ENCODE measurements at regions not wholly inside any gene's neighbourhood (a gene's known extent, or its start where the extent isn't known, plus 50 kb on each side); places are given as distances from the start of the nearest gene placed in this dataset.

DNA sequence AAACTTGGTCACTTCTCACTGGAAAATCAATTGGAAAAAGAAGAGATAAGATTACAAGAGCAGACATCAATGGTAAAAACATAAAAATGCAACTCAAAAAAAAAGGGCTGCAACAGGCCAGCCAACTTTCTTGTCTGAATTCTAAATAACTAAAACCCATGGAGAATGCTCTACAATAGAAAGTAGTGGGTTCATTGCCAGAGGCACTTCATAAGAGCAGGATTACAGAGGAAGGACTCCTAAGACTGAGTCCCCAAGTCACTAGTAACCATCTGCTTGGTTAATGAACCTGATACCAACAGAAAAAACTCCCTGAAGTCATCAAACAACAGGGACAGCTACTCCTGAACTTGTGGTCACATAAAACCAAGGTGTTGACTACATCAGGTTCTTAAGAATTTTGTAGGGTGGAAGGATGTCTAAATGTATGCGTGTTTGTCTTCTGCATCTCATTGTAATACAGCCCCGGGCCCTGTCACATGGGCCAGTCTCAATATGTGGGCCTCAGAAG lies 148.6 kb downstream of the IMPG2 start:
- no TSS peak for BruUV-seq (replicated peaks)
- Histone ChIP-seq H3K14ac (replicated peaks; ENCODE audit: low read depth, low read length) (no peak overlapping the region), H2AK5ac (ENCODE audit: low read depth, low read length) (no peak overlapping the region), H3K4me3 (ENCODE audit: insufficient read depth, low read depth, low read length) (no peak overlapping the region), H3K18ac (ENCODE audit: low read depth, low read length) (no peak overlapping the region), H3K79me1 (ENCODE audit: low read depth in 1 of 2, low read length in 2 of 2) (no peaks in the 10 kb centered on the region), H4K91ac (ENCODE audit: insufficient read depth, low read depth, low read length) (no peak overlapping the region), H3K36me3 (ENCODE audit: control insufficient read depth, insufficient read depth, low read length) (no peaks in the 10 kb centered on the region), H2AFZ (replicated peaks; ENCODE audit: low read length, poor library complexity) (no peak overlapping the region), H2BK15ac (ENCODE audit: low read depth, low read length) (no peak overlapping the region; the same call in 2 of the 3 replicates), H4K20me1 (ENCODE audit: insufficient read depth, low read length) (no peaks in the 10 kb centered on the region), H3K4ac (ENCODE audit: low read depth, low read length) (no peak overlapping the region), H3K27ac (ENCODE audit: insufficient read depth, low read length) (no peak overlapping the region), H2AK9ac (replicated peaks; ENCODE audit: low read depth, low read length, poor library complexity) (no peak overlapping the region), H2BK120ac (ENCODE audit: low read depth, low read length) (no peak overlapping the region), H3K27me3 (ENCODE audit: control insufficient read depth, insufficient read depth, low read length) (no peaks in the 10 kb centered on the region; the same call in 1 of the 2 replicates), H3K9me1 (ENCODE audit: insufficient read depth, low read length) (peaks cover 5% of the 10 kb centered on the region; the same call in 1 of the 2 replicates), H3K4me1 (ENCODE audit: control insufficient read depth, insufficient read depth, low read length) (peaks cover 5% of the 10 kb centered on the region), H3K4me2 (ENCODE audit: low read depth, low read length) (no peak overlapping the region), H3K56ac (ENCODE audit: extremely low read depth, insufficient read depth, low read length) (no peak overlapping the region), H4K8ac (ENCODE audit: low read depth in 2 of 2, low read length in 2 of 2) (no peak overlapping the region), H3K23ac (ENCODE audit: low read depth, low read length) (no peak overlapping the region), H2BK20ac (ENCODE audit: low read depth, low read length) (no peak overlapping the region), H3K9me3 (ENCODE audit: control insufficient read depth, insufficient read depth, low read length) (no peaks in the 10 kb centered on the region), H4K5ac (ENCODE audit: low read depth, low read length) (no peak overlapping the region), H3K9ac (ENCODE audit: low read depth, low read length) (no peak overlapping the region), H2BK5ac (ENCODE audit: low read depth, low read length, poor library complexity, severe bottlenecking) (no peak overlapping the region)
- ChIA-PET POLR2A (ENCODE audit: unreplicated experiment) (no interaction called here), CTCF (no interaction called here)
- in situ Hi-C loops (cut with MboI; ENCODE audit: low sequenced_read_pairs) (no loop called here), intact Hi-C loops (cut with micrococcal nuclease) (no loop called here), dilution Hi-C loops (cut with HindIII; ENCODE audit: low sequenced_read_pairs, unreplicated experiment) (no loop called here)
- DNase-seq, result no peak
- no CpG with 5 or more reads among the region's 2 CpGs for WGBS, 2 experiments (ENCODE audit: extremely low coverage in 2 of 2, insufficient read length in 1 of 2)
- ATAC-seq (ENCODE audit: low read depth), result no peak
- TF ChIP-seq MXI1 (IDR thresholded peaks at IDR 0.05; ENCODE audit: borderline replicate concordance, low read depth, low read length) (no peak), CHD1 (IDR thresholded peaks at IDR 0.05; ENCODE audit: low read depth, low read length) (no peak), RCOR1 (IDR thresholded peaks at IDR 0.05; ENCODE audit: insufficient replicate concordance, low read length) (no peak), BHLHE40 (IDR thresholded peaks at IDR 0.05; ENCODE audit: low read depth, low read length) (no peak), RFX5 (IDR thresholded peaks at IDR 0.05; ENCODE audit: low read depth, low read length) (no peak), RAD21 (IDR thresholded peaks at IDR 0.05; ENCODE audit: low read length) (no peak), MAZ (IDR thresholded peaks at IDR 0.05; ENCODE audit: borderline replicate concordance, low read depth, low read length) (no peak), MAFK (IDR thresholded peaks at IDR 0.05; ENCODE audit: low read depth, low read length) (no peak), NFE2L2 (IDR thresholded peaks at IDR 0.05; ENCODE audit: low read depth, low read length) (no peak), SMC3 (IDR thresholded peaks at IDR 0.05; ENCODE audit: low read depth, low read length) (no peak), POLR2A (IDR thresholded peaks at IDR 0.05; ENCODE audit: low read depth, low read length) (no peak)
- TF ChIP-seq, protein P1, sequence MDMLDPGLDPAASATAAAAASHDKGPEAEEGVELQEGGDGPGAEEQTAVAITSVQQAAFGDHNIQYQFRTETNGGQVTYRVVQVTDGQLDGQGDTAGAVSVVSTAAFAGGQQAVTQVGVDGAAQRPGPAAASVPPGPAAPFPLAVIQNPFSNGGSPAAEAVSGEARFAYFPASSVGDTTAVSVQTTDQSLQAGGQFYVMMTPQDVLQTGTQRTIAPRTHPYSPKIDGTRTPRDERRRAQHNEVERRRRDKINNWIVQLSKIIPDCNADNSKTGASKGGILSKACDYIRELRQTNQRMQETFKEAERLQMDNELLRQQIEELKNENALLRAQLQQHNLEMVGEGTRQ (IDR thresholded peaks at IDR 0.05; ENCODE audit: low read depth, low read length), result no peak
- TF ChIP-seq, protein P2, sequence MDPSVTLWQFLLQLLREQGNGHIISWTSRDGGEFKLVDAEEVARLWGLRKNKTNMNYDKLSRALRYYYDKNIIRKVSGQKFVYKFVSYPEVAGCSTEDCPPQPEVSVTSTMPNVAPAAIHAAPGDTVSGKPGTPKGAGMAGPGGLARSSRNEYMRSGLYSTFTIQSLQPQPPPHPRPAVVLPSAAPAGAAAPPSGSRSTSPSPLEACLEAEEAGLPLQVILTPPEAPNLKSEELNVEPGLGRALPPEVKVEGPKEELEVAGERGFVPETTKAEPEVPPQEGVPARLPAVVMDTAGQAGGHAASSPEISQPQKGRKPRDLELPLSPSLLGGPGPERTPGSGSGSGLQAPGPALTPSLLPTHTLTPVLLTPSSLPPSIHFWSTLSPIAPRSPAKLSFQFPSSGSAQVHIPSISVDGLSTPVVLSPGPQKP (IDR thresholded peaks at IDR 0.05; ENCODE audit: borderline replicate concordance, low read depth, low read length), result no peak
- TF ChIP-seq, protein P3, sequence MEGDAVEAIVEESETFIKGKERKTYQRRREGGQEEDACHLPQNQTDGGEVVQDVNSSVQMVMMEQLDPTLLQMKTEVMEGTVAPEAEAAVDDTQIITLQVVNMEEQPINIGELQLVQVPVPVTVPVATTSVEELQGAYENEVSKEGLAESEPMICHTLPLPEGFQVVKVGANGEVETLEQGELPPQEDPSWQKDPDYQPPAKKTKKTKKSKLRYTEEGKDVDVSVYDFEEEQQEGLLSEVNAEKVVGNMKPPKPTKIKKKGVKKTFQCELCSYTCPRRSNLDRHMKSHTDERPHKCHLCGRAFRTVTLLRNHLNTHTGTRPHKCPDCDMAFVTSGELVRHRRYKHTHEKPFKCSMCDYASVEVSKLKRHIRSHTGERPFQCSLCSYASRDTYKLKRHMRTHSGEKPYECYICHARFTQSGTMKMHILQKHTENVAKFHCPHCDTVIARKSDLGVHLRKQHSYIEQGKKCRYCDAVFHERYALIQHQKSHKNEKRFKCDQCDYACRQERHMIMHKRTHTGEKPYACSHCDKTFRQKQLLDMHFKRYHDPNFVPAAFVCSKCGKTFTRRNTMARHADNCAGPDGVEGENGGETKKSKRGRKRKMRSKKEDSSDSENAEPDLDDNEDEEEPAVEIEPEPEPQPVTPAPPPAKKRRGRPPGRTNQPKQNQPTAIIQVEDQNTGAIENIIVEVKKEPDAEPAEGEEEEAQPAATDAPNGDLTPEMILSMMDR (conservative IDR thresholded peaks at IDR 0.05; ENCODE audit: low read depth, low read length), result no peak

Measured in IMR-90 (cell line).